Fibroblast of lung (primary cell): ENCODE measurements at regions not wholly inside any gene's neighbourhood (a gene's known extent, or its start where the extent isn't known, plus 50 kb on each side); places are given as distances from the start of the nearest gene placed in this dataset.

Source experiments
- DNase-seq, 2 donors: peaks; one replicate each; pipeline versions ENCODE4 v3.0.0 to v3.0.0-alpha.2; 2010; ENCODE audit warnings: low read depth in 2 of 2
- H2AFZ ChIP-seq: 2 replicates; pipeline ENCODE4 v1.5.1; 2012; ENCODE audit warnings: low read length, control low read depth, inconsistent platforms
- H3K27ac ChIP-seq: 2 replicates; pipeline ENCODE4 v1.5.1; 2011; ENCODE audit warnings: low read length, control low read depth; ENCODE audit not compliant: insufficient read depth
- H3K27me3 ChIP-seq: 2 replicates; pipeline ENCODE4 v1.5.1; 2011; ENCODE audit warnings: mild to moderate bottlenecking, low read length; ENCODE audit not compliant: control insufficient read depth, insufficient read depth
- H3K36me3 ChIP-seq: 2 replicates; pipeline ENCODE4 v1.5.1; 2011; ENCODE audit warnings: low read length; ENCODE audit not compliant: control insufficient read depth, insufficient read depth
- H3K4me1 ChIP-seq: 2 replicates; pipeline ENCODE4 v1.5.1; 2011; ENCODE audit warnings: low read length; ENCODE audit not compliant: control insufficient read depth, insufficient read depth; ENCODE audit errors: extremely low read depth
- H3K4me2 ChIP-seq: 2 replicates; pipeline ENCODE4 v1.5.1; 2011; ENCODE audit warnings: low read length, control low read depth; ENCODE audit not compliant: insufficient read depth; ENCODE audit errors: extremely low read depth
- H3K4me3 ChIP-seq, 4 experiments: fragments of 200-600 bp in 1 of 4; sonication (generic) in 1 of 4; replicated peaks in 1 of 4; 2 replicates each; pipeline ENCODE4 v1.5.1; 2011 to 2016; ENCODE audit warnings: low read length in 4 of 4, low read depth in 3 of 4, mild to moderate bottlenecking in 3 of 4, control low read depth in 2 of 4, inconsistent platforms in 1 of 4, mixed read lengths in 1 of 4; ENCODE audit not compliant: insufficient read depth in 1 of 4; ENCODE audit errors: control extremely low read depth in 1 of 4
- H3K79me2 ChIP-seq: 2 replicates; pipeline ENCODE4 v1.5.1; 2012; ENCODE audit warnings: mild to moderate bottlenecking, low read length, inconsistent platforms; ENCODE audit not compliant: control insufficient read depth, insufficient read depth
- H3K9ac ChIP-seq: 2 replicates; pipeline ENCODE4 v1.5.1; 2011; ENCODE audit warnings: mild to moderate bottlenecking, low read length, control low read depth; ENCODE audit not compliant: insufficient read depth
- H3K9me3 ChIP-seq: 2 replicates; pipeline ENCODE4 v1.5.1; 2012; ENCODE audit warnings: low read depth, low read length; ENCODE audit not compliant: control insufficient read depth, insufficient read depth
- H4K20me1 ChIP-seq: 2 replicates; pipeline ENCODE4 v1.5.1; 2011; ENCODE audit warnings: low read length; ENCODE audit not compliant: control insufficient read depth, insufficient read depth; ENCODE audit errors: extremely low read depth
- CTCF ChIP-seq, 2 donors: IDR thresholded peaks in 1 of 2; conservative IDR thresholded peaks in 1 of 2; 1 replicate in 1 of 2; 2 replicates in 1 of 2; pipeline ENCODE4 v1.5.1; 2011 to 2012; ENCODE audit warnings: low read length in 2 of 2, control low read depth in 1 of 2, inconsistent platforms in 1 of 2, low read depth in 1 of 2, mild to moderate bottlenecking in 1 of 2
- EZH2 ChIP-seq: IDR thresholded peaks from 2 replicates; pipeline ENCODE4 v1.5.1; 2012; ENCODE audit warnings: low read length, control low read depth, mild to moderate bottlenecking; ENCODE audit errors: missing control alignments

- no peak for DNase-seq
- no peak overlapping the region for H2AFZ ChIP-seq
- H3K79me2 ChIP-seq = no peaks in the 10 kb centered on the region
- no peak overlapping the region for H3K9ac ChIP-seq
- H3K4me2 ChIP-seq = no peak overlapping the region
- H3K4me1 ChIP-seq = no peaks in the 10 kb centered on the region
- H3K4me3 ChIP-seq = no peak overlapping the region
- H3K9me3 ChIP-seq = no peaks in the 10 kb centered on the region
- TF ChIP-seq CTCF (conservative IDR thresholded peaks at IDR 0.05 in 1 of 2, IDR thresholded peaks at IDR 0.05 in 1 of 2; ENCODE audit: low read depth in 1 of 2, low read length in 2 of 2) = no peak
- TF ChIP-seq EZH2 = no peak
- no peak overlapping the region for H3K27ac ChIP-seq
- no peaks in the 10 kb centered on the region for H3K27me3 ChIP-seq
- no peaks in the 10 kb centered on the region for H4K20me1 ChIP-seq
- no peaks in the 10 kb centered on the region for H3K36me3 ChIP-seq
Observed at GRCh38 chr5:82517544-82518075, 239.5 kb upstream of the RPS23 start.

DNA sequence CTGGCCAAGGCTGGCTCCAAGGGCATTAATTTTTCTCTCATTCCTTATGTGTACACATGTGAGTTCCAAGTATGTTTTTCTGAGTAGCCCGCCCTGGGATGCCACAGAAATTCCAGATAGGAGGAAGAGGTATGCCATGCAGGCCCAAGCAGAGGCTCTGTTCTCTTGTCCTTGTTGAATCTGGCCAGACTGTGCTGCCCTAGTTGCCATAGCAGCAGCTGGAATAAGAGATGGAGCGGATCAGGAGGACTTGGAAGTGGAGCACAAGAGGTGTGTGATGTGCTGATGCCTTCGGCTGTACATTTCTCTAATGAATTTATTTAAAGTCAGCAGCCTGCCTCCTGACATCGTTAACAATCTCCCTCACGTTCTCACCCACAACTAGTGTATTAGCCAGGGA, 235.6 kb upstream of the RPS23 start:
- Histone ChIP-seq H3K27me3 (no peaks in the 10 kb centered on the region), H3K4me3 (no peak overlapping the region), H3K4me2 (no peak overlapping the region), H2AFZ (no peak overlapping the region), H3K4me1 (no peaks in the 10 kb centered on the region), H3K79me2 (no peaks in the 10 kb centered on the region), H4K20me1 (no peaks in the 10 kb centered on the region), H3K9me3 (no peaks in the 10 kb centered on the region), H3K27ac (no peak overlapping the region), H3K36me3 (no peaks in the 10 kb centered on the region), H3K9ac (no peak overlapping the region)
- DNase-seq = no peak
- TF ChIP-seq CTCF (conservative IDR thresholded peaks at IDR 0.05 in 1 of 2, IDR thresholded peaks at IDR 0.05 in 1 of 2; ENCODE audit: low read depth in 1 of 2, low read length in 2 of 2) (no peak), EZH2 (no peak)

- H2AFZ ChIP-seq = no peak overlapping the region
- no peak for DNase-seq
- no peaks in the 10 kb centered on the region for H4K20me1 ChIP-seq
- H3K27ac ChIP-seq = no peak overlapping the region
- no peak overlapping the region for H3K4me3 ChIP-seq
- no peak overlapping the region for H3K4me2 ChIP-seq
- TF ChIP-seq EZH2 (no peak), CTCF (conservative IDR thresholded peaks at IDR 0.05 in 1 of 2, IDR thresholded peaks at IDR 0.05 in 1 of 2; ENCODE audit: low read depth in 1 of 2, low read length in 2 of 2) (no peak)
- H3K4me1 ChIP-seq = no peaks in the 10 kb centered on the region
- H3K79me2 ChIP-seq = no peaks in the 10 kb centered on the region
- H3K9me3 ChIP-seq = no peaks in the 10 kb centered on the region
- H3K36me3 ChIP-seq = no peaks in the 10 kb centered on the region
- no peak overlapping the region for H3K9ac ChIP-seq
- H3K27me3 ChIP-seq = no peaks in the 10 kb centered on the region
Observed at GRCh38 chr5:82512025-82512424, 233.9 kb upstream of the RPS23 start.
